Thyroid gland (tissue), 4 donors: ENCODE measurements at regions not wholly inside any gene's neighbourhood (a gene's known extent, or its start where the extent isn't known, plus 50 kb on each side); places are given as distances from the start of the nearest gene placed in this dataset.

Experiments
- CTCF ChIP-seq, 6 experiments: fragments of 200-600 bp in 3 of 6; fragments of 450-650 bp in 3 of 6; sonication (generic) in 3 of 6; IDR thresholded peaks; one replicate each; pipeline ENCODE4 v1.5.1; 2016 to 2019; ENCODE audit warnings: antibody characterized with exemption in 6 of 6, mild to moderate bottlenecking in 2 of 6, inconsistent platforms in 1 of 6, moderate library complexity in 1 of 6
- POLR2A ChIP-seq, 2 donors: fragments of 450-650 bp; IDR thresholded peaks; one replicate each; pipeline ENCODE4 v1.6.1; 2017; ENCODE audit warnings: antibody characterized with exemption in 2 of 2, mild to moderate bottlenecking in 2 of 2, moderate library complexity in 1 of 2

- TF ChIP-seq CTCF (IDR thresholded peaks at IDR 0.05) (no peak), POLR2A (IDR thresholded peaks at IDR 0.05) (no peak)
These were observed 576.7 kb downstream of the LRRC70 start for GRCh38 chr5:63155310-63155631.
